ENCODE measurements at regions not wholly inside any gene's neighbourhood (a gene's known extent, or its start where the extent isn't known, plus 50 kb on each side); places are given as distances from the start of the nearest gene placed in this dataset.

- no peak for DNase-seq (ENCODE audit: low spot score)
- POLR2A ChIA-PET (ENCODE audit: low non-redundant PET): no interaction called here
- CTCF ChIA-PET: no interaction called here
- no peak overlapping the region for H3K27ac ChIP-seq
- no peak for TF ChIP-seq CTCF (conservative IDR thresholded peaks at IDR 0.05; ENCODE audit: low read depth)
Measured at GRCh38 chr4:157896726-157897125, 276.1 kb downstream of the GASK1B start.

DNA sequence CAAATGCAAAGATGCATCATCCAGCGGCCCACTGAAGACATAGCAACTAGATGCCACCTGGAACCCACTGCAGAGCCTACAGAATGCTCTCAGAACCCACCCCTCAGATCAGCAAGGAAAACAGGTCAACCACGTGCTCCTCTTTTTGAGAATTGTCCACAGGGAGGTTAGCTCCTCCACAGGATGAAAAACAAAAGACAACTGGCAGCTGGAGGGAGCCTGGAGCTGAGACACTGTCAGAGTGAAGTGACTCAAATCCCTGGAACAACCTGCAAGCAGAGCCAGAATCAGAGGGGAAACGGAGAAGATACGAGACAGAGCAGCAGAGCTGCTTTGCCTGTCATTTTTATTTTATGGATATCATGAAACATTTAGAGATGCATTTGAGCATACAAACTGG, 277.6 kb downstream of the GASK1B start:
- ChIA-PET CTCF (interaction anchor here (0.7 kb wide), 1 partner anchor 71 kb away, joined by 4 read pairs; no protein-coding TSS in a partner anchor), POLR2A (ENCODE audit: low non-redundant PET) (no interaction called here)
- DNase-seq (ENCODE audit: low spot score): no peak
- no peak overlapping the region for H3K27ac ChIP-seq
- TF ChIP-seq CTCF (conservative IDR thresholded peaks at IDR 0.05; ENCODE audit: low read depth): no peak

DNA sequence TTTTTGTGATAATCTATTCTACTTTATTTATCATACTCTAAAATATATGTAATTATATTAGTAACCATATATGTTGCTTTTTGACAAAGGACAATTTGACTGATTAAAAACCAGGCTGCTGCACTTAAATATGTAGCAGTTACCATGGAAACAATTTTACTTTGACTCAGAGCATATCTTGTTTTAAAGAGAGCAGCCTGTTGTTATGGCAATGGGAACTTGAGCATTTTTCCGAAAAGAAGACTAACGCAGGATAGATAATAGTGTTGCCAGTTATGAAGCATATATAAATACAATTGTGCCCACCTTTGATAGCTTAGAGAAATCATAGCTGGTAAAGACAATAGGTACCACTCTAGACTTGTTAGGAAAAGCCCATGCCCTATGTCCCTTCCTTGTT, 283.0 kb downstream of the GASK1B start:
- ChIA-PET POLR2A (ENCODE audit: low non-redundant PET) (no interaction called here), CTCF (no interaction called here)
- no peak for DNase-seq (ENCODE audit: low spot score)
- TF ChIP-seq CTCF (conservative IDR thresholded peaks at IDR 0.05; ENCODE audit: low read depth): no peak
- H3K27ac ChIP-seq: no peak overlapping the region

DNA sequence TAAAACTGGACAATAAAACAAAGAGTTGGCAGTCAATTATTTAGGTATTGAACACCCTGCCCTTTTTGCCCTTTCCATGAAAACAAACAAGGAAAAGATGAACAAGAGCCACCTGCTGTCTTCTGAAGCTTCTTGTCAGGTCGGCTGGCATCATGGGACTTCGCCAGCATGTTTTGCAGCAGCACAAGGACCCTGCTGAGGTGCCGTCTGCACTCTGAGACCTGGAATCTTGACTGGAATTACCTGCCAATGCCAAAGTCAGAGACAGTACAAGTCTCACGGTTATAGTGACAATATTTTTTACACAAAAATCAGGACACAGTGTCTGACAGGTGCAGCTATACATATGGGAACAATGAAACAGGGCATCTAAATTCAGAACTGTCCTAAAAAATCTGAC, 284.5 kb downstream of the GASK1B start:
- DNase-seq (ENCODE audit: low spot score): no peak
- no peak for TF ChIP-seq CTCF (conservative IDR thresholded peaks at IDR 0.05; ENCODE audit: low read depth)
- POLR2A ChIA-PET (ENCODE audit: low non-redundant PET): no interaction called here
- H3K27ac ChIP-seq: no peak overlapping the region
- CTCF ChIA-PET: no interaction called here

GRCh38 chr4:157887316-157887715, 285.5 kb downstream of the GASK1B start:
- H3K27ac ChIP-seq: no peak overlapping the region
- ChIA-PET POLR2A (ENCODE audit: low non-redundant PET) (no interaction called here), CTCF (no interaction called here)
- no peak for TF ChIP-seq CTCF (conservative IDR thresholded peaks at IDR 0.05; ENCODE audit: low read depth)
- no peak for DNase-seq (ENCODE audit: low spot score)

DNA sequence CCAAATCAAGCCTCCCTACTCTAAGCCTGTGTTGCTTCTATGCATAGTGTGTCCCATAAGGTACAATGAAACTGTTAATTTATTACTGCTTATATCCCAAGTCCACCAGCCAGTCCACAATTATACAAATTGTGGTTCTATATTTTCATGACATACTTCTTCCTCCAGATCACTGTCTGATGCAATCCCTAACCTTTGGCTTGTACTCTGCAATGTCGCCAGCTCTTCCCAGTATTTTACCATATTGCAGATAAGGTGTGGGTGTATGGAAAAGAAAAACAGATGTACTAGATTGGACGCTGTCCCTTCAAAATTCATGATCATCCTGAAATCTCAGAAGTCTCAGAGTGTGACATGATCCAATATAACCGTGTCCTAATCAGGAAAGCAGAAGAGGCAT, 286.2 kb downstream of the GASK1B start:
- no peak overlapping the region for H3K27ac ChIP-seq
- no peak for DNase-seq (ENCODE audit: low spot score)
- CTCF ChIA-PET: no interaction called here
- POLR2A ChIA-PET (ENCODE audit: low non-redundant PET): no interaction called here
- no peak for TF ChIP-seq CTCF (conservative IDR thresholded peaks at IDR 0.05; ENCODE audit: low read depth)

DNA sequence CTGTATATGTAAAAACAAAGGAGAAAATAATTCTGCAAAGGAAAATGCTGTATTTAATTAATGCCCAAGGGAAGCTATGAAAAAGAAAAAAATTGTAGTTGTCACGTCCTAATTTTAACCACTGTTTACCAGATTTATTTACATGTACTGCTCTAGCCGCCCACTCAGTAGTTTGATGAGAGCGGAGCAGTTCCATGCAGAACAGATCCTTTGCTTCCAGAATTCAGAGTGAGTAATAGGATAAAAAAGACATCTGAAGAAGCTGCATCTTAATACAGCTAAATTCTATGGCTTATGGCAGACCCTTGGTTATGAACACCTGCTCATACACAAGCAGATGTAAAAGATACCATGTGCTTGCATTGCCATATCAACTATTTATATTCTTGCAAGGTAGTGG, 287.0 kb downstream of the GASK1B start:
- DNase-seq (ENCODE audit: low spot score): no peak

More for the DNA sequence above, 287.0 kb downstream of the GASK1B start:
- no peak overlapping the region for H3K27ac ChIP-seq
- ChIA-PET POLR2A (ENCODE audit: low non-redundant PET) (no interaction called here), CTCF (no interaction called here)
- no peak for TF ChIP-seq CTCF (conservative IDR thresholded peaks at IDR 0.05; ENCODE audit: low read depth)

Data from RWPE1 (cell line).